Neural crest cell (in vitro differentiated cells): ENCODE measurements at regions not wholly inside any gene's neighbourhood (a gene's known extent, or its start where the extent isn't known, plus 50 kb on each side); places are given as distances from the start of the nearest gene placed in this dataset.

Source experiments
- DNase-seq: peaks from one replicate; pipeline ENCODE4 v3.0.0; 2021; ENCODE audit warnings: low read depth, mixed read lengths, low spot score
- H3K27ac Mint-ChIP-seq: one replicate; pipeline ENCODE4 v1.8.0; 2021; ENCODE audit warnings: mild to moderate bottlenecking, mixed read lengths; ENCODE audit not compliant: unreplicated experiment
- H3K27me3 Mint-ChIP-seq: 2 replicates; pipeline ENCODE4 v1.8.0; 2021; ENCODE audit warnings: low read depth, mild to moderate bottlenecking, mixed read lengths
- H3K36me3 Mint-ChIP-seq: 2 replicates; pipeline ENCODE4 v1.8.0; 2021; ENCODE audit warnings: low read depth, mild to moderate bottlenecking, mixed read lengths
- H3K4me1 Mint-ChIP-seq: 2 replicates; pipeline ENCODE4 v1.8.0; 2021; ENCODE audit warnings: mixed read lengths
- H3K4me3 Mint-ChIP-seq: one replicate; pipeline ENCODE4 v1.8.0; 2021; ENCODE audit warnings: mild to moderate bottlenecking, mixed read lengths
- H3K9me3 Mint-ChIP-seq: 2 replicates; pipeline ENCODE4 v1.8.0; 2021; ENCODE audit warnings: mixed read lengths
- CTCF ChIP-seq: fragments of 200-600 bp; sonication (generic); conservative IDR thresholded peaks from 2 replicates; pipeline ENCODE4 v1.5.0; 2021; ENCODE audit warnings: antibody characterized with exemption, mild to moderate bottlenecking

GRCh38 chr9:96174371-96174770, 127.6 kb downstream of the HSD17B3 start:
- no peak overlapping the region for H3K4me3 Mint-ChIP-seq
- H3K4me1 Mint-ChIP-seq, result peaks cover 17% of the 10 kb centered on the region
- peaks cover 70% of the 10 kb centered on the region for H3K27me3 Mint-ChIP-seq
- no peak for DNase-seq
- no peaks in the 10 kb centered on the region for H3K36me3 Mint-ChIP-seq
- no peak for TF ChIP-seq CTCF
- H3K9me3 Mint-ChIP-seq, result no peaks in the 10 kb centered on the region
- no peak overlapping the region for H3K27ac Mint-ChIP-seq

DNA sequence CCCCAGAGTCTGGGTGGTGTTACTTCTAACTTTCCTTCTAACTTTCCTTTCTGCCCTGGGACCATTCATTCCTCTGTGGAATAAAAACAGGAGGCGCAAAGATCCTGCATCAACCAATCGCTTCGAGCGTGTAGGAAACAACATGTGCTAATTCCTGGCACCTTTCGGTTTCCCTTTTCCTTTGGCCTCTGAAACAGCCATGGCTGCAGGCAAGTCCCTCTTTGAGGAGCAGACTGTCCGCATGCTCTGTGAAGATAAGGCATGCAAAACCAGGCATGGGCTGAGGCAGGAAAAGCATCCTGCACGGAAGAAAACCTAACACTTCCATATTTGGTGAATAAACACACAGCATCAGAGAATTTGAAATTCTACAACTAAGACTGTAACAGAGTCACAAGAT, 128.3 kb downstream of the HSD17B3 start:
- no peaks in the 10 kb centered on the region for H3K36me3 Mint-ChIP-seq
- peaks cover 24% of the 10 kb centered on the region for H3K4me1 Mint-ChIP-seq
- DNase-seq, result no peak
- H3K4me3 Mint-ChIP-seq, result no peak overlapping the region
- no peaks in the 10 kb centered on the region for H3K9me3 Mint-ChIP-seq
- H3K27ac Mint-ChIP-seq, result no peak overlapping the region
- TF ChIP-seq CTCF, result no peak
- H3K27me3 Mint-ChIP-seq, result peaks cover 78% of the 10 kb centered on the region

- H3K36me3 Mint-ChIP-seq, result no peaks in the 10 kb centered on the region
- peaks cover 28% of the 10 kb centered on the region for H3K4me1 Mint-ChIP-seq
- TF ChIP-seq CTCF, result no peak
These were observed 129.2 kb downstream of the HSD17B3 start for GRCh38 chr9:96172797-96173196.

GRCh38 chr9:96171728-96172127, 130.2 kb downstream of the HSD17B3 start:
- Mint-ChIP-seq H3K4me3 (no peak overlapping the region), H3K36me3 (no peaks in the 10 kb centered on the region), H3K27me3 (peaks cover 79% of the 10 kb centered on the region)

More at GRCh38 chr9:96172797-96173196, 129.2 kb downstream of the HSD17B3 start:
- DNase-seq, result no peak
- Mint-ChIP-seq H3K27me3 (peaks cover 83% of the 10 kb centered on the region), H3K27ac (no peak overlapping the region), H3K9me3 (no peaks in the 10 kb centered on the region), H3K4me3 (no peak overlapping the region)

GRCh38 chr9:96169901-96170300, 132.1 kb downstream of the HSD17B3 start:
- H3K4me1 Mint-ChIP-seq, result peaks cover 23% of the 10 kb centered on the region
- H3K27ac Mint-ChIP-seq, result no peak overlapping the region
- DNase-seq, result no peak

More at GRCh38 chr9:96171728-96172127, 130.2 kb downstream of the HSD17B3 start:
- Mint-ChIP-seq H3K27ac (no peak overlapping the region), H3K9me3 (no peaks in the 10 kb centered on the region), H3K4me1 (peaks cover 23% of the 10 kb centered on the region)
- no peak for DNase-seq
- TF ChIP-seq CTCF, result no peak

More at GRCh38 chr9:96169901-96170300, 132.1 kb downstream of the HSD17B3 start:
- no peak for TF ChIP-seq CTCF
- no peak overlapping the region for H3K4me3 Mint-ChIP-seq
- no peaks in the 10 kb centered on the region for H3K9me3 Mint-ChIP-seq
- no peaks in the 10 kb centered on the region for H3K36me3 Mint-ChIP-seq
- H3K27me3 Mint-ChIP-seq, result peaks cover 68% of the 10 kb centered on the region
